ENCODE measurements at regions not wholly inside any gene's neighbourhood (a gene's known extent, or its start where the extent isn't known, plus 50 kb on each side); places are given as distances from the start of the nearest gene placed in this dataset.

DNA sequence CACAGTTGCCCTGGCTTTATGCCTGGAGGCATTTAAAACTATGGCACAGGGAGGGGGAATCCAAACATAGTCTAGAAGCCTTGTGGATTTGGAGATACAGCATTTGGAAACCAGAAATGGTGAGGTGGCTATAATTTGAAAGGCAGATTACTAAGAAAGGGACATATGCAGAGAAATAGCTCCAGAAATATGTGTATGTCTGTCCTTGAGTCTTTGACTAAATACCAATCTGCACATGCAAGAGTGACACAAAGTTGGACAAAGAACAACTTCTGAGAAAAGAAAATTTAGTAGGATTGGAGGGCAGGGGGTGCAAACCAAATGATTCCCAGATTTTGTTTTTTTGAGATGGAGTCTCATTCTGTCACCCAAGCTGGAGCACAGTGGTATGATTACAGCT, 229.6 kb downstream of the TMEM26 start:
- Histone ChIP-seq H3K27ac (ENCODE audit: low read depth, low read length, poor library complexity, severe bottlenecking) (no peak overlapping the region), H2AFZ (ENCODE audit: low read length) (no peak overlapping the region), H3K36me3 (ENCODE audit: insufficient read depth, low read length) (no peaks in the 10 kb centered on the region), H3K79me2 (ENCODE audit: insufficient read depth, low read depth, low read length) (no peaks in the 10 kb centered on the region), H3K9me2 (ENCODE audit: insufficient read depth, low read length) (no peaks in the 10 kb centered on the region), H3K9me3 (ENCODE audit: low read length) (no peaks in the 10 kb centered on the region), H3K4me1 (ENCODE audit: insufficient read depth, low read length, poor library complexity, severe bottlenecking) (no peaks in the 10 kb centered on the region), H3K4me2 (ENCODE audit: low read length) (no peak overlapping the region), H3K4me3 (ENCODE audit: low read depth, low read length, poor library complexity, severe bottlenecking) (no peak overlapping the region), H4K20me1 (ENCODE audit: insufficient read depth, low read length) (no peaks in the 10 kb centered on the region)
- ChIA-PET CTCF (ENCODE audit: unreplicated experiment) (no interaction called here), POLR2A (interaction anchor here (0.9 kb wide), 1 partner anchor 65 kb away, joined by 3 read pairs; no protein-coding TSS in a partner anchor)
- no peak for DNase-seq (ENCODE audit: low spot score)
- intact Hi-C loops (cut with micrococcal nuclease; ENCODE audit: unreplicated experiment), result no loop called here
- BruUV-seq (replicated peaks), result no TSS peak
- TF ChIP-seq EZH2phosphoT487 (IDR thresholded peaks at IDR 0.05; ENCODE audit: borderline replicate concordance, low read depth, low read length), result no peak
- TF ChIP-seq, protein P1, sequence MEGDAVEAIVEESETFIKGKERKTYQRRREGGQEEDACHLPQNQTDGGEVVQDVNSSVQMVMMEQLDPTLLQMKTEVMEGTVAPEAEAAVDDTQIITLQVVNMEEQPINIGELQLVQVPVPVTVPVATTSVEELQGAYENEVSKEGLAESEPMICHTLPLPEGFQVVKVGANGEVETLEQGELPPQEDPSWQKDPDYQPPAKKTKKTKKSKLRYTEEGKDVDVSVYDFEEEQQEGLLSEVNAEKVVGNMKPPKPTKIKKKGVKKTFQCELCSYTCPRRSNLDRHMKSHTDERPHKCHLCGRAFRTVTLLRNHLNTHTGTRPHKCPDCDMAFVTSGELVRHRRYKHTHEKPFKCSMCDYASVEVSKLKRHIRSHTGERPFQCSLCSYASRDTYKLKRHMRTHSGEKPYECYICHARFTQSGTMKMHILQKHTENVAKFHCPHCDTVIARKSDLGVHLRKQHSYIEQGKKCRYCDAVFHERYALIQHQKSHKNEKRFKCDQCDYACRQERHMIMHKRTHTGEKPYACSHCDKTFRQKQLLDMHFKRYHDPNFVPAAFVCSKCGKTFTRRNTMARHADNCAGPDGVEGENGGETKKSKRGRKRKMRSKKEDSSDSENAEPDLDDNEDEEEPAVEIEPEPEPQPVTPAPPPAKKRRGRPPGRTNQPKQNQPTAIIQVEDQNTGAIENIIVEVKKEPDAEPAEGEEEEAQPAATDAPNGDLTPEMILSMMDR (conservative IDR thresholded peaks at IDR 0.05; ENCODE audit: low read length), result no peak

GRCh38 chr10:61219696-61220095, 233.5 kb downstream of the TMEM26 start:
- no TSS peak for BruUV-seq (replicated peaks)
- CTCF ChIA-PET (ENCODE audit: unreplicated experiment), result no interaction called here

DNA sequence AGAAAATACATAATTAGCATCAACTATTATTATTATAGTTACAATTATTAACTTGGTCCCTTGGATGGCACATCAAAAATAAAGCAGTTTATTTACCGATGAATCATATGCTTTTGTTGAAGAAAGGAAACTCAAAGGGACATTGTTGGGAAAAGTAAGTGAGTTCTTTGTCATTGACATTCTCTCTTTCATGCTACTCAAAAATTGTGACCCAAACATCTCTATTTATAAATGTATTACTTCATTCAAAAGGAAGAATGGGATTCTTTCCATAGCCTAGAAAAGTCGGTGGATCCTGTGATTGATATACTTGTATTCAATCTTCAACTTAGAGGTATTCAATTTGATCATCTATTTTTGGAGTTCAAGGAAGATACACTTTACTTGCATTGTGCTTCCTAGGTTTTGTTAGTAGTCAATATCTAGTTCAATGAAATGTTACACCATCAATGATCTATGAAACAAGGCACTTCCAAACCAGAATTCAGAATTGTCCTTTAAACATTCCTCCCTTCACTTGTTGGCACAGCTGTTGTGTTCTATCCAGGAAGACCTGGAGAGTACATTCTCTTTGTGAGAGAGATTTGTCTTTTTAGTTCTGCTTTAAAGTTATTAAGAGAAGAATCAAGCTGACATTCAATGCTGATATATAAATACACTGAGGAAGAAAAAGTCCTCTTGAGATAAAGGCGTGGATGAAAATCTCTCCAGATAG, 235.2 kb downstream of the TMEM26 start:
- H3K27ac ChIP-seq (ENCODE audit: low read depth, low read length, poor library complexity, severe bottlenecking), result no peak overlapping the region
- H3K79me2 ChIP-seq (ENCODE audit: insufficient read depth, low read depth, low read length), result no peaks in the 10 kb centered on the region
- H3K4me3 ChIP-seq (ENCODE audit: low read depth, low read length, poor library complexity, severe bottlenecking), result no peak overlapping the region
- no peaks in the 10 kb centered on the region for H3K36me3 ChIP-seq (ENCODE audit: insufficient read depth, low read length)
- no peaks in the 10 kb centered on the region for H3K9me3 ChIP-seq (ENCODE audit: low read length)
- no peaks in the 10 kb centered on the region for H3K9me2 ChIP-seq (ENCODE audit: insufficient read depth, low read length)
- no peak for DNase-seq (ENCODE audit: low spot score)
- TF ChIP-seq, protein P1 (conservative IDR thresholded peaks at IDR 0.05; ENCODE audit: low read length), result no peak
- no peak for TF ChIP-seq EZH2phosphoT487 (IDR thresholded peaks at IDR 0.05; ENCODE audit: borderline replicate concordance, low read depth, low read length)
- H4K20me1 ChIP-seq (ENCODE audit: insufficient read depth, low read length), result no peaks in the 10 kb centered on the region
- CTCF ChIA-PET (ENCODE audit: unreplicated experiment), result no interaction called here
- intact Hi-C loops (cut with micrococcal nuclease; ENCODE audit: unreplicated experiment), result no loop called here
- H3K4me1 ChIP-seq (ENCODE audit: insufficient read depth, low read length, poor library complexity, severe bottlenecking), result no peaks in the 10 kb centered on the region
- no peak overlapping the region for H3K4me2 ChIP-seq (ENCODE audit: low read length)
- H2AFZ ChIP-seq (ENCODE audit: low read length), result no peak overlapping the region
- no TSS peak for BruUV-seq (replicated peaks)
- POLR2A ChIA-PET, result no interaction called here

More at GRCh38 chr10:61219696-61220095, 233.5 kb downstream of the TMEM26 start:
- intact Hi-C loops (cut with micrococcal nuclease; ENCODE audit: unreplicated experiment), result no loop called here
- H3K27ac ChIP-seq (ENCODE audit: low read depth, low read length, poor library complexity, severe bottlenecking), result no peak overlapping the region
- H3K4me3 ChIP-seq (ENCODE audit: low read depth, low read length, poor library complexity, severe bottlenecking), result no peak overlapping the region
- H3K4me2 ChIP-seq (ENCODE audit: low read length), result no peak overlapping the region
- no peaks in the 10 kb centered on the region for H3K9me3 ChIP-seq (ENCODE audit: low read length)
- no peak for DNase-seq (ENCODE audit: low spot score)
- POLR2A ChIA-PET, result interaction anchor here (0.7 kb wide), 1 partner anchor 104 kb away, joined by 3 read pairs; no protein-coding TSS in a partner anchor
- H3K79me2 ChIP-seq (ENCODE audit: insufficient read depth, low read depth, low read length), result no peaks in the 10 kb centered on the region
- H2AFZ ChIP-seq (ENCODE audit: low read length), result no peak overlapping the region
- TF ChIP-seq EZH2phosphoT487 (IDR thresholded peaks at IDR 0.05; ENCODE audit: borderline replicate concordance, low read depth, low read length), result no peak
- TF ChIP-seq, protein P1 (conservative IDR thresholded peaks at IDR 0.05; ENCODE audit: low read length), result no peak
- H4K20me1 ChIP-seq (ENCODE audit: insufficient read depth, low read length), result no peaks in the 10 kb centered on the region
- H3K36me3 ChIP-seq (ENCODE audit: insufficient read depth, low read length), result no peaks in the 10 kb centered on the region
- no peaks in the 10 kb centered on the region for H3K4me1 ChIP-seq (ENCODE audit: insufficient read depth, low read length, poor library complexity, severe bottlenecking)
- H3K9me2 ChIP-seq (ENCODE audit: insufficient read depth, low read length), result no peaks in the 10 kb centered on the region

All from OCI-LY7 (cell line).